HS-5 (cell line): ENCODE measurements at regions not wholly inside any gene's neighbourhood (a gene's known extent, or its start where the extent isn't known, plus 50 kb on each side); places are given as distances from the start of the nearest gene placed in this dataset.

Experiments
- DNase-seq: peaks from one replicate; pipeline ENCODE4 v3.0.0-alpha.2; 2012; ENCODE audit warnings: low read depth

GRCh38 chr3:71879089-71879488, 94.1 kb upstream of the PROK2 start:
- no peak for DNase-seq

GRCh38 chr3:71876135-71877105, 91.5 kb upstream of the PROK2 start:
- DNase-seq: no peak

GRCh38 chr3:71875461-71875947, 90.6 kb upstream of the PROK2 start:
- no peak for DNase-seq

GRCh38 chr3:71874618-71875017, 89.7 kb upstream of the PROK2 start:
- no peak for DNase-seq

- DNase-seq: no peak
Observed at GRCh38 chr3:71873093-71873611, 88.2 kb upstream of the PROK2 start.

- DNase-seq: no peak
Observed at GRCh38 chr3:71872256-71872655, 87.3 kb upstream of the PROK2 start.

GRCh38 chr3:71870966-71871512, 86.1 kb upstream of the PROK2 start:
- DNase-seq: no peak

GRCh38 chr3:71868876-71869275, 83.9 kb upstream of the PROK2 start:
- no peak for DNase-seq

- DNase-seq: no peak
Observed at GRCh38 chr3:71865727-71866126, 80.8 kb upstream of the PROK2 start.

- DNase-seq: no peak
Observed at GRCh38 chr3:71863563-71864190, 78.7 kb upstream of the PROK2 start.

- DNase-seq: peak; percentile 34
Observed at GRCh38 chr3:71862371-71863140, 77.6 kb upstream of the PROK2 start.

GRCh38 chr3:71859123-71859519, 74.2 kb upstream of the PROK2 start:
- no peak for DNase-seq

- DNase-seq: no peak
Observed at GRCh38 chr3:71858503-71859122, 73.7 kb upstream of the PROK2 start.

- no peak for DNase-seq
Observed at GRCh38 chr3:71857956-71858355, 73.0 kb upstream of the PROK2 start.

GRCh38 chr3:71854706-71855105, 69.8 kb upstream of the PROK2 start:
- DNase-seq: no peak

GRCh38 chr3:71854096-71854495, 69.1 kb upstream of the PROK2 start:
- DNase-seq: no peak

- DNase-seq: no peak
Observed at GRCh38 chr3:71851878-71852277, 66.9 kb upstream of the PROK2 start.

- DNase-seq: no peak
Observed at GRCh38 chr3:71850654-71851053, 65.7 kb upstream of the PROK2 start.

- no peak for DNase-seq
Observed at GRCh38 chr3:71849681-71850080, 64.7 kb upstream of the PROK2 start.

GRCh38 chr3:71847794-71848193, 62.8 kb upstream of the PROK2 start:
- DNase-seq: no peak

- no peak for DNase-seq
Observed at GRCh38 chr3:71846185-71846584, 61.2 kb upstream of the PROK2 start.
